ENCODE measurements at regions not wholly inside any gene's neighbourhood (a gene's known extent, or its start where the extent isn't known, plus 50 kb on each side); places are given as distances from the start of the nearest gene placed in this dataset.

- no peak for TF ChIP-seq CTCF (IDR thresholded peaks at IDR 0.05)
- H3K9me3 ChIP-seq = no peaks in the 10 kb centered on the region
- H3K36me3 ChIP-seq = no peaks in the 10 kb centered on the region
- no peaks in the 10 kb centered on the region for H3K27me3 ChIP-seq
- intact Hi-C loops (cut with DNase I) = no loop called here
- no peak overlapping the region for H3K27ac ChIP-seq
- H3K4me1 ChIP-seq = no peaks in the 10 kb centered on the region
- no peak for DNase-seq
- no peak overlapping the region for H3K9ac ChIP-seq (ENCODE audit: low read depth in 2 of 2, low read length in 2 of 2)
- H3K4me3 ChIP-seq = no peak overlapping the region
These were observed 752.8 kb upstream of the ADAMTS16 start for GRCh38 chr5:4387290-4387689.

- no peaks in the 10 kb centered on the region for H3K9me3 ChIP-seq
- intact Hi-C loops (cut with DNase I) = no loop called here
- no peaks in the 10 kb centered on the region for H3K4me1 ChIP-seq
- no peaks in the 10 kb centered on the region for H3K27me3 ChIP-seq
- no peak for TF ChIP-seq CTCF (IDR thresholded peaks at IDR 0.05)
- no peaks in the 10 kb centered on the region for H3K36me3 ChIP-seq
- H3K27ac ChIP-seq = no peak overlapping the region
- no peak for DNase-seq
- H3K9ac ChIP-seq (ENCODE audit: low read depth in 2 of 2, low read length in 2 of 2) = no peak overlapping the region
- H3K4me3 ChIP-seq = no peak overlapping the region
These were observed 744.4 kb upstream of the ADAMTS16 start for GRCh38 chr5:4395752-4396151.

- DNase-seq = no peak
- no peak for TF ChIP-seq CTCF (IDR thresholded peaks at IDR 0.05)
These were observed 734.4 kb upstream of the ADAMTS16 start for GRCh38 chr5:4405614-4406219.

GRCh38 chr5:4410151-4410550, 730.0 kb upstream of the ADAMTS16 start:
- H3K27me3 ChIP-seq = no peaks in the 10 kb centered on the region
- H3K9me3 ChIP-seq = no peaks in the 10 kb centered on the region
- H3K27ac ChIP-seq = no peak overlapping the region
- no peak overlapping the region for H3K4me3 ChIP-seq
- DNase-seq = no peak
- no peak overlapping the region for H3K9ac ChIP-seq (ENCODE audit: low read depth in 2 of 2, low read length in 2 of 2)
- H3K4me1 ChIP-seq = no peaks in the 10 kb centered on the region
- TF ChIP-seq CTCF (IDR thresholded peaks at IDR 0.05) = no peak
- H3K36me3 ChIP-seq = no peaks in the 10 kb centered on the region
- intact Hi-C loops (cut with DNase I) = no loop called here

More at GRCh38 chr5:4405614-4406219, 734.4 kb upstream of the ADAMTS16 start:
- Histone ChIP-seq H3K36me3 (no peaks in the 10 kb centered on the region), H3K4me1 (no peaks in the 10 kb centered on the region), H3K4me3 (no peak overlapping the region), H3K9ac (ENCODE audit: low read depth in 2 of 2, low read length in 2 of 2) (no peak overlapping the region), H3K27ac (no peak overlapping the region), H3K27me3 (no peaks in the 10 kb centered on the region), H3K9me3 (no peaks in the 10 kb centered on the region)
- intact Hi-C loops (cut with DNase I) = no loop called here

GRCh38 chr5:4411664-4412063, 728.5 kb upstream of the ADAMTS16 start:
- no peak overlapping the region for H3K4me3 ChIP-seq
- intact Hi-C loops (cut with DNase I) = no loop called here
- no peak for TF ChIP-seq CTCF (IDR thresholded peaks at IDR 0.05)
- no peaks in the 10 kb centered on the region for H3K4me1 ChIP-seq
- no peaks in the 10 kb centered on the region for H3K9me3 ChIP-seq
- no peak overlapping the region for H3K27ac ChIP-seq
- no peak for DNase-seq
- no peaks in the 10 kb centered on the region for H3K27me3 ChIP-seq
- H3K9ac ChIP-seq (ENCODE audit: low read depth in 2 of 2, low read length in 2 of 2) = no peak overlapping the region
- H3K36me3 ChIP-seq = no peaks in the 10 kb centered on the region

Data from colonic mucosa (tissue), 4 donors.